Ovary (tissue), 3 donors: ENCODE measurements at regions not wholly inside any gene's neighbourhood (a gene's known extent, or its start where the extent isn't known, plus 50 kb on each side); places are given as distances from the start of the nearest gene placed in this dataset.

Source experiments
- EP300 ChIP-seq: sonication (generic); formaldehyde crosslinking; IDR thresholded peaks from one replicate; pipeline ENCODE4 v1.6.1; 2017; ENCODE audit warnings: antibody characterized with exemption
- TF ChIP-seq, protein P1 (sequence below), 3 donors: fragments of 450-650 bp in 2 of 3; fragments of 200-600 bp in 1 of 3; IDR thresholded peaks; one replicate each; pipeline versions ENCODE4 v1.5.1 to v1.8.0; 2016 to 2022; ENCODE audit warnings: antibody characterized with exemption in 3 of 3, mild to moderate bottlenecking in 1 of 3
- donor health status: DM: no; HTN: no; CAD: no.

DNA sequence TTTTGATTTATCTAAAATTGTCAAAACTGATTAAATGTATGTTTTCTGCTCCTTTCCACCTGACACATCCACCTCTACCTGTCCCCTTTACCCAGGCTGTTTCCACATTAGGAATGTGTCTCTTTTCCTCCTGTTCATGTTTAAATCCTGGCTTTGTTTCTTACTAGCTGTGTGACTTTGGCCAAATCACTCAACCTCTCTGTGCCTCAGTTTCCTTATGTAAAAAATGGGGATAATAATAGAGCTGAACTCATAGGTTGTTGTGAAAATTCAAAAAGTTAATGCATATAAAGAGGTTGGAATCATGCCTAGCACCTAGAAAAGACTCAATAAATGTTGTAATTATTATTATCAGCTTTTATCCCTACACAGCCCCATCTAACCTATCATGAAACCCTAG is 136.8 kb downstream of the NXPE2 start:
- TF ChIP-seq, protein P1, sequence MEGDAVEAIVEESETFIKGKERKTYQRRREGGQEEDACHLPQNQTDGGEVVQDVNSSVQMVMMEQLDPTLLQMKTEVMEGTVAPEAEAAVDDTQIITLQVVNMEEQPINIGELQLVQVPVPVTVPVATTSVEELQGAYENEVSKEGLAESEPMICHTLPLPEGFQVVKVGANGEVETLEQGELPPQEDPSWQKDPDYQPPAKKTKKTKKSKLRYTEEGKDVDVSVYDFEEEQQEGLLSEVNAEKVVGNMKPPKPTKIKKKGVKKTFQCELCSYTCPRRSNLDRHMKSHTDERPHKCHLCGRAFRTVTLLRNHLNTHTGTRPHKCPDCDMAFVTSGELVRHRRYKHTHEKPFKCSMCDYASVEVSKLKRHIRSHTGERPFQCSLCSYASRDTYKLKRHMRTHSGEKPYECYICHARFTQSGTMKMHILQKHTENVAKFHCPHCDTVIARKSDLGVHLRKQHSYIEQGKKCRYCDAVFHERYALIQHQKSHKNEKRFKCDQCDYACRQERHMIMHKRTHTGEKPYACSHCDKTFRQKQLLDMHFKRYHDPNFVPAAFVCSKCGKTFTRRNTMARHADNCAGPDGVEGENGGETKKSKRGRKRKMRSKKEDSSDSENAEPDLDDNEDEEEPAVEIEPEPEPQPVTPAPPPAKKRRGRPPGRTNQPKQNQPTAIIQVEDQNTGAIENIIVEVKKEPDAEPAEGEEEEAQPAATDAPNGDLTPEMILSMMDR (IDR thresholded peaks at IDR 0.05), result no peak
- TF ChIP-seq EP300, result no peak
